Type B pancreatic cell (in vitro differentiated cells): ENCODE measurements at regions not wholly inside any gene's neighbourhood (a gene's known extent, or its start where the extent isn't known, plus 50 kb on each side); places are given as distances from the start of the nearest gene placed in this dataset.

Source experiments
- DNase-seq: peaks from one replicate; pipeline ENCODE4 v3.0.0; 2021; ENCODE audit warnings: mixed read lengths; ENCODE audit not compliant: unreplicated experiment; ENCODE audit errors: extremely low spot score
- H3K27ac Mint-ChIP-seq: 2 replicates; pipeline ENCODE4 v1.8.0; 2021; ENCODE audit warnings: mild to moderate bottlenecking, mixed read lengths
- H3K27me3 Mint-ChIP-seq: 2 replicates; pipeline ENCODE4 v1.8.0; 2021; ENCODE audit warnings: mixed read lengths
- H3K36me3 Mint-ChIP-seq: 2 replicates; pipeline ENCODE4 v1.8.0; 2021; ENCODE audit warnings: mixed read lengths
- H3K4me1 Mint-ChIP-seq: one replicate; pipeline ENCODE4 v1.8.0; 2021; ENCODE audit warnings: mixed read lengths; ENCODE audit not compliant: unreplicated experiment
- H3K4me3 Mint-ChIP-seq: 2 replicates; pipeline ENCODE4 v1.8.0; 2021; ENCODE audit warnings: mild to moderate bottlenecking, mixed read lengths
- H3K9me3 Mint-ChIP-seq: 2 replicates; pipeline ENCODE4 v1.8.0; 2021; ENCODE audit warnings: mixed read lengths
- CTCF ChIP-seq: fragments of 200-600 bp; sonication (generic); conservative IDR thresholded peaks from 2 replicates; pipeline ENCODE4 v1.5.0; 2021; ENCODE audit warnings: antibody characterized with exemption, mild to moderate bottlenecking

DNA sequence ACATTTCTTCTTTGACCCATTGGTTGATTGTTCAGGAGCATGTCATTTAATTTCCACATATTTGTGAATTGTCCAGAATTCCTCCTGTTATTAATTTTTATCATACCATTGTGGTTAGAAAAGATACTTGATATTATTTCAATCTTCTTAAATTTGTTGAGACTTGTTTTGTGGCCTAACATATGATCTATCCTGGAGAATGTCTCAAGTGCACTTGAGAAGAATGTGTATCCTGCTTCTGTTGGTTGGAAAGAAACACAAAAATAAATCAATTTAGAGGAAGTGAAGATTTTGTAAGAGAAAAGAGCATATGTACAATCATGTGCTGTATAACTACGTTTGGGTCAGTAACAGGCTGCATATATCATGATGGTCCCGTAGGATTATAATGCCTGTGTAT, 118.6 kb upstream of the CDC42EP3 start:
- Mint-ChIP-seq H3K4me1 (peaks cover 9% of the 10 kb centered on the region), H3K9me3 (peaks cover 18% of the 10 kb centered on the region), H3K36me3 (no peaks in the 10 kb centered on the region), H3K27ac (no peak overlapping the region), H3K4me3 (no peak overlapping the region), H3K27me3 (no peaks in the 10 kb centered on the region)
- DNase-seq = no peak
- no peak for TF ChIP-seq CTCF

DNA sequence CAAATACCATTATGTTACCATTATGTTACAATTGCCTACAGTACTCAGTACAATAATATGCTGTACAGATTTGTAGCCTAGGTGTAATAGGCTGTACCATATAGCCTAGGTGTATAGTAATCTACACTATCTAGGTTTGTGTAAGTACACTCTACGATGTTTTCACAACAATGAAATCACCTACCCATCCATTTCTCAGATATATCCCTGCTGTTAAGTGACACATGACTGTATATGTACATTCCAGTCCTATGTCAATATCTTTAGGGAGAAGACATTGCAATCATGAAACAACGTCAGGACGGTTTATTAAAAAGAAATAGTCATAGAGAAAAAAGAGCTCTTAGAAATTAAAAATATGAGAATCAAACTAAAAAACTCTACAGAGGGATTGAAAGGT, 119.0 kb upstream of the CDC42EP3 start:
- peaks cover 18% of the 10 kb centered on the region for H3K9me3 Mint-ChIP-seq
- H3K4me3 Mint-ChIP-seq = no peak overlapping the region
- H3K27me3 Mint-ChIP-seq = no peaks in the 10 kb centered on the region
- no peak for TF ChIP-seq CTCF
- DNase-seq = no peak
- no peaks in the 10 kb centered on the region for H3K36me3 Mint-ChIP-seq
- H3K27ac Mint-ChIP-seq = no peak overlapping the region
- H3K4me1 Mint-ChIP-seq = peaks cover 9% of the 10 kb centered on the region

DNA sequence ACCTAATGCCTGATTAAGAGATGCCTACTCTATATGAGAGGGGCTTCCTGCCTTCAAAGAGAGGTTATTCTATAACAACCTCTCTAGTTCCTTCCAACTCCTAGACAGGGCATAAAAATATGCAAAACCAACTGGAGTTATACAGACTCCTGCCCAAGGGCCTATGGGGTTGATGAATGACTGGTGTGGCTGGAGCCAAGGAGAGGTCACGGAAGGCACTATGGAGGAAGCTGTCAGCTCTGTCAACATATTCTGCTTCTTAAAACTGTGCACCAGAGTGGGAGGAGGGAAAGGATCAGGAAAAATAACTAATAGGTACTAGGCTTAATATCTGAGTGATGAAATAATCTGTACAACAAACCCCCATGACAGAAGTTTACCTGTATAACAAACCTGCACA, 120.9 kb upstream of the CDC42EP3 start:
- H3K4me3 Mint-ChIP-seq = peak overlapping the region; percentile 16
- no peak for TF ChIP-seq CTCF
- H3K4me1 Mint-ChIP-seq = peaks cover 20% of the 10 kb centered on the region
- H3K27me3 Mint-ChIP-seq = no peaks in the 10 kb centered on the region
- no peak for DNase-seq
- no peaks in the 10 kb centered on the region for H3K36me3 Mint-ChIP-seq
- H3K9me3 Mint-ChIP-seq = peaks cover 19% of the 10 kb centered on the region
- no peak overlapping the region for H3K27ac Mint-ChIP-seq

DNA sequence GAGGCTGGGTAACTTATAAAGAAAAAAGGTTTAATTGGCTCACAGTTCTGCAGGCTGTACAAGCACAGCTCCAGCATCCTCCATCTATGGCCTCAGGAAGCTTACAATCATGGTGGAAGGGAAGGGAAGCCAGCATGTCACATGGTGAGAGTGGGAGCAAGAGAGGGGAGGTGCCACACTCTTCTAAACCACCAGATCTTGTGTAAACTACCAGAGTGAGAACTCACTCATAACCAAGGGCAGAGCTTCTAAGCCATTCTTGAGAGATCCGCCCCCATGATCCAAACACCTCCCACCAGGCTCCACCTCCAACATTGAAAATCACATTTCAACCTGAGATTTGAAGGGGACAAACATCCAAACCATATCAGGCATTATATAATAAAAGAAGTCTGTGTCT, 121.6 kb upstream of the CDC42EP3 start:
- Mint-ChIP-seq H3K9me3 (peaks cover 17% of the 10 kb centered on the region), H3K4me3 (no peak overlapping the region), H3K27me3 (no peaks in the 10 kb centered on the region), H3K27ac (no peak overlapping the region), H3K36me3 (no peaks in the 10 kb centered on the region), H3K4me1 (peaks cover 20% of the 10 kb centered on the region)
- no peak for TF ChIP-seq CTCF
- DNase-seq = no peak

GRCh38 chr2:37794717-37795116, 123.3 kb upstream of the CDC42EP3 start:
- peaks cover 20% of the 10 kb centered on the region for H3K4me1 Mint-ChIP-seq
- H3K27ac Mint-ChIP-seq = no peak overlapping the region
- no peaks in the 10 kb centered on the region for H3K27me3 Mint-ChIP-seq
- no peak overlapping the region for H3K4me3 Mint-ChIP-seq
- no peak for TF ChIP-seq CTCF
- H3K36me3 Mint-ChIP-seq = no peaks in the 10 kb centered on the region
- peaks cover 14% of the 10 kb centered on the region for H3K9me3 Mint-ChIP-seq
- DNase-seq = no peak

DNA sequence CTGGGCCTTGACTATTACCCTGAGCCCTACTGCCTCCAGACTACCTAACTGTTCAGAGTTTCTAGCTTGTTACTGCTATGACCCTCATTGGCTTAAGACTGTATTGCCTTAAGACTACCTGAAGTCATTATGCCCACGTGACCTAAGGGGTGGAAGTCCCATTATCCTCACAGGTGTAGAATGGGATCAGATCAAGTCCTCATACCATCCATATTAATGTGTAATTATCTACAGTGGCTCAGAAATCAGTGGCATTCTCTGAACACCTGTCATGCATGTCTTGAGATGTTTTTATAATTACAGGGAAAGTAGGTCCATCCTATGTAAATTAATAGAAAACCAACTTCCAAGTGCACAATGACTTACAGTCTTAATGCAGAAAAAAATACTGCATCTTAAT, 124.0 kb upstream of the CDC42EP3 start:
- TF ChIP-seq CTCF = no peak
- peaks cover 12% of the 10 kb centered on the region for H3K9me3 Mint-ChIP-seq
- no peak overlapping the region for H3K27ac Mint-ChIP-seq
- peaks cover 20% of the 10 kb centered on the region for H3K4me1 Mint-ChIP-seq
- H3K36me3 Mint-ChIP-seq = no peaks in the 10 kb centered on the region
- no peaks in the 10 kb centered on the region for H3K27me3 Mint-ChIP-seq
- no peak overlapping the region for H3K4me3 Mint-ChIP-seq
- no peak for DNase-seq
